Coronary artery (tissue), 2 donors: ENCODE measurements at regions not wholly inside any gene's neighbourhood (a gene's known extent, or its start where the extent isn't known, plus 50 kb on each side); places are given as distances from the start of the nearest gene placed in this dataset.
A peak's percentile ranks its signal among the peaks of the same experiment; 100 is the strongest.

Experiments
- DNase-seq: peaks from one replicate; pipeline ENCODE4 v3.0.0-alpha.2; 2017; ENCODE audit warnings: low spot score
- H3K27ac ChIP-seq, 2 donors: fragments of 200-600 bp; sonication (generic); one replicate each; pipeline ENCODE4 v1.5.1; 2016 to 2019
- H3K4me3 ChIP-seq: fragments of 200-600 bp; sonication (generic); 2 replicates; pipeline ENCODE4 v1.5.1; 2016; ENCODE audit warnings: mild to moderate bottlenecking, moderate library complexity
- TF ChIP-seq, protein P1 (sequence below): fragments of 200-600 bp; sonication (generic); IDR thresholded peaks from one replicate; pipeline ENCODE4 v1.5.1; 2019; ENCODE audit warnings: antibody characterized with exemption

GRCh38 chr11:34795641-34796040, 120.5 kb downstream of the APIP start:
- TF ChIP-seq, protein P1, sequence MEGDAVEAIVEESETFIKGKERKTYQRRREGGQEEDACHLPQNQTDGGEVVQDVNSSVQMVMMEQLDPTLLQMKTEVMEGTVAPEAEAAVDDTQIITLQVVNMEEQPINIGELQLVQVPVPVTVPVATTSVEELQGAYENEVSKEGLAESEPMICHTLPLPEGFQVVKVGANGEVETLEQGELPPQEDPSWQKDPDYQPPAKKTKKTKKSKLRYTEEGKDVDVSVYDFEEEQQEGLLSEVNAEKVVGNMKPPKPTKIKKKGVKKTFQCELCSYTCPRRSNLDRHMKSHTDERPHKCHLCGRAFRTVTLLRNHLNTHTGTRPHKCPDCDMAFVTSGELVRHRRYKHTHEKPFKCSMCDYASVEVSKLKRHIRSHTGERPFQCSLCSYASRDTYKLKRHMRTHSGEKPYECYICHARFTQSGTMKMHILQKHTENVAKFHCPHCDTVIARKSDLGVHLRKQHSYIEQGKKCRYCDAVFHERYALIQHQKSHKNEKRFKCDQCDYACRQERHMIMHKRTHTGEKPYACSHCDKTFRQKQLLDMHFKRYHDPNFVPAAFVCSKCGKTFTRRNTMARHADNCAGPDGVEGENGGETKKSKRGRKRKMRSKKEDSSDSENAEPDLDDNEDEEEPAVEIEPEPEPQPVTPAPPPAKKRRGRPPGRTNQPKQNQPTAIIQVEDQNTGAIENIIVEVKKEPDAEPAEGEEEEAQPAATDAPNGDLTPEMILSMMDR: no peak
- no peak for DNase-seq
- H3K27ac ChIP-seq: no peak overlapping the region
- no peak overlapping the region for H3K4me3 ChIP-seq

GRCh38 chr11:34794696-34795095, 121.5 kb downstream of the APIP start:
- Histone ChIP-seq H3K27ac (no peak overlapping the region), H3K4me3 (no peak overlapping the region)
- DNase-seq: no peak
- TF ChIP-seq, protein P1: no peak

- TF ChIP-seq, protein P1: no peak
- no peak for DNase-seq
- no peak overlapping the region for H3K4me3 ChIP-seq
- peak overlapping the region in 1 of 2 donors; percentile 51 for H3K27ac ChIP-seq
These were observed 122.5 kb downstream of the APIP start for GRCh38 chr11:34793666-34794065.

GRCh38 chr11:34792814-34793258, 123.3 kb downstream of the APIP start:
- no peak overlapping the region for H3K4me3 ChIP-seq
- peak overlapping the region in 1 of 2 donors; percentile 1 for H3K27ac ChIP-seq
- no peak for DNase-seq
- TF ChIP-seq, protein P1: no peak

DNA sequence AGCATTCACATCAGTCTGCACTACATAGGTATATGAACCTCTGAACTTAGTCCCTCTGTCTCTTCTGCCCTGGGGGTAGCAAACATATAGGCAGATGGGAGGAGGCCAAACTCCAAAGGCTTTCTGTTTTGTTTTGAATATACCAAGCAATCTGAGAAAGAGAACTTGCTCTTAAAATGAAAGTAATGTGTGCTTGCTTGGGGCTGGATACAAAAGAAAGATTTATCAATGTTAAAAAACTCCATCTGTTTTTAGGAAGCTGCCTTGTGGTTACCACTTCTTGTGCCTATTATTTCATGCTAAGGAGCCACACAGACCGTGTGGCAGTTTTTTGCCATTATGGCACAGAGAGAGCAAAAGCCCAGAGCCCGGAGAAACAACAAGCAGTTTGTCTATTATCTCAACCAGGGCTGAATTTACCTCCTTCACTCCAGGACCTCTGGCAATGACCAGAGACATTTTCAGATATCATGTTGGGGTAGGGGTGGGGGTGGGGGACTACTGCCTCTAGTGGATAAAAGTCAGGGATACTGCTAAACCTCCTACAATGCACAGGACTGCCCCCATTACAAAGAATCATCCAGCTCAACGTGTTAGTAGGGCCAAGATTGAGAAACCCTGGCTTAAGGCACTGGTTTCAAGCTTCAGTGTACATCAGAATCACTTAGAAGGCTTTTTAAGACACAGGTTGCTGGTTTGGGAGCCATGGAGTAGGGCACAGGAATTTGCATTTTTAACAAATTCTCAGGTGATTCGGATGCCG, 124.2 kb downstream of the APIP start:
- Histone ChIP-seq H3K4me3 (no peak overlapping the region), H3K27ac (peak overlapping the region in 1 of 2 donors; percentile 1)
- TF ChIP-seq, protein P1: no peak
- no peak for DNase-seq

- TF ChIP-seq, protein P1: no peak
- H3K27ac ChIP-seq: no peak overlapping the region
- no peak overlapping the region for H3K4me3 ChIP-seq
- DNase-seq: no peak
These were observed 125.6 kb downstream of the APIP start for GRCh38 chr11:34790620-34791019.

DNA sequence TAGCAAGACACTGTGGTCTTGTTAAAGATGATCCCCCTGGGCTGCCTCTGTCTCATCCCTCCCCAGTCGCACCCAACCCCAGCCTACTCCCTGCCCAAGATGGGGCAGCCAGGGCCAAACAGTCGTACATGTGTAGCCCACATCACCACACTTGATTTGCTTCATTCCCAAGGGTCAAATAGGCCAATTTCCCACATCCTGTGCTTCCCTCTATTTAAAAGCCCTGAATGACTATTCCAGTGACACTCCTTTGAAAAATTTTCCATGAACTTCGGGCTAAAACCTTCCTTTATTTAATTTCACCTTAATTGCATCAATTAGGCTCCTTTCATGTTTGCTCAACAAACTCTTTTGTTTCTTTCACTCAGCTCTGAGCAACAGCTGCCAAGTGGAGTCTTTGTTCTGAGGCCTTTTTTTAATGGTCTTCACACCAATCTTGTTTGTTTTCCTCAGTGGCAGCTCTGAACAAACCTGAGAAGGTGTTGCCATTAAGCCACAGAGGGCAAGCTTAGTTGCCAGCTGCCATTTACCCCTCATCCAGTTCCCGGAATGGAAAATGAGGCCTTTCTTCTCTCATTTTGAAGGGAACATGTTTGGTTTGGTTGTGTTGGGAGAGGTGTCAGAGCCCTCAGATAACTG, 126.9 kb downstream of the APIP start:
- Histone ChIP-seq H3K4me3 (no peak overlapping the region), H3K27ac (no peak overlapping the region)
- no peak for DNase-seq
- TF ChIP-seq, protein P1: no peak
